H9 (cell line): ENCODE measurements at regions not wholly inside any gene's neighbourhood (a gene's known extent, or its start where the extent isn't known, plus 50 kb on each side); places are given as distances from the start of the nearest gene placed in this dataset.

Experiments used
- DNase-seq: peaks from one replicate; pipeline ENCODE4 v3.0.0-alpha.2; 2017
- H2AFZ ChIP-seq: one replicate; pipeline ENCODE4 v1.6.1; 2013; ENCODE audit warnings: mild to moderate bottlenecking, low read length, control low read depth, moderate library complexity
- H2AK5ac ChIP-seq: 2 replicates; pipeline ENCODE4 v1.6.1; 2013; ENCODE audit warnings: low read length, control low read depth, mixed read lengths; ENCODE audit not compliant: insufficient read length
- H2BK120ac ChIP-seq: one replicate; pipeline ENCODE4 v1.6.1; 2013; ENCODE audit warnings: low read depth, mild to moderate bottlenecking, low read length, control low read depth, inconsistent platforms; ENCODE audit not compliant: poor library complexity, severe bottlenecking
- H2BK12ac ChIP-seq: 2 replicates; pipeline ENCODE4 v1.6.1; 2013; ENCODE audit warnings: low read length, control low read depth, mixed read lengths, low read depth; ENCODE audit not compliant: insufficient read length
- H2BK15ac ChIP-seq: 2 replicates; pipeline ENCODE4 v1.6.1; 2013; ENCODE audit warnings: low read depth, low read length, control low read depth
- H2BK20ac ChIP-seq: one replicate; pipeline ENCODE4 v1.6.1; 2013; ENCODE audit warnings: low read depth, mild to moderate bottlenecking, low read length, control low read depth, inconsistent platforms; ENCODE audit not compliant: poor library complexity, severe bottlenecking
- H2BK5ac ChIP-seq: 2 replicates; pipeline ENCODE4 v1.6.1; 2013; ENCODE audit warnings: low read length, control low read depth, mixed read lengths; ENCODE audit not compliant: insufficient read length
- H3K14ac ChIP-seq: 2 replicates; pipeline ENCODE4 v1.6.1; 2013; ENCODE audit warnings: low read length, control low read depth; ENCODE audit not compliant: insufficient read depth
- H3K18ac ChIP-seq: 2 replicates; pipeline ENCODE4 v1.6.1; 2013; ENCODE audit warnings: low read depth, mild to moderate bottlenecking, mixed read lengths, low read length, control low read depth; ENCODE audit not compliant: insufficient read length
- H3K23ac ChIP-seq: 2 replicates; pipeline ENCODE4 v1.6.1; 2013; ENCODE audit warnings: low read length, control low read depth, mixed read lengths, low read depth; ENCODE audit not compliant: insufficient read length
- H3K23me2 ChIP-seq: 2 replicates; pipeline ENCODE4 v1.6.1; 2013; ENCODE audit warnings: low read depth, mild to moderate bottlenecking, mixed read lengths, low read length, control low read depth; ENCODE audit not compliant: insufficient read length, poor library complexity, severe bottlenecking
- H3K27ac ChIP-seq: 2 replicates; pipeline ENCODE4 v1.5.1; 2013; ENCODE audit warnings: low read length, control low read depth, mixed read lengths, low read depth; ENCODE audit not compliant: insufficient read length
- H3K27me3 ChIP-seq: 2 replicates; pipeline ENCODE4 v1.6.1; 2013; ENCODE audit warnings: low read length, control low read depth, inconsistent platforms; ENCODE audit not compliant: insufficient read depth
- H3K4ac ChIP-seq: 2 replicates; pipeline ENCODE4 v1.6.1; 2013; ENCODE audit warnings: low read depth, mild to moderate bottlenecking, control low read depth, inconsistent platforms, low read length, moderate library complexity
- H3K4me1 ChIP-seq: 2 replicates; pipeline ENCODE4 v1.6.1; 2013; ENCODE audit warnings: low read length, control low read depth, inconsistent platforms; ENCODE audit not compliant: insufficient read depth
- H3K4me2 ChIP-seq: 2 replicates; pipeline ENCODE4 v1.6.1; 2013; ENCODE audit warnings: low read length, control low read depth, mixed read lengths; ENCODE audit not compliant: insufficient read length, insufficient read depth
- H3K56ac ChIP-seq: 2 replicates; pipeline ENCODE4 v1.6.1; 2013; ENCODE audit warnings: low read depth, mild to moderate bottlenecking, mixed read lengths, low read length, control low read depth; ENCODE audit not compliant: insufficient read length
- H3K79me1 ChIP-seq: 2 replicates; pipeline ENCODE4 v1.6.1; 2013; ENCODE audit warnings: low read depth, mild to moderate bottlenecking, moderate library complexity, low read length, control low read depth, inconsistent platforms; ENCODE audit not compliant: insufficient read depth, poor library complexity, severe bottlenecking
- H3K79me2 ChIP-seq: 2 replicates; pipeline ENCODE4 v1.6.1; 2013; ENCODE audit warnings: low read length, control low read depth, inconsistent platforms; ENCODE audit not compliant: insufficient read depth
- H3K9ac ChIP-seq: 2 replicates; pipeline ENCODE4 v1.6.1; 2013; ENCODE audit warnings: low read length, control low read depth, mixed read lengths; ENCODE audit not compliant: insufficient read length; ENCODE audit errors: extremely low read depth
- H3K9me3 ChIP-seq: one replicate; pipeline ENCODE4 v1.6.1; 2013; ENCODE audit warnings: low read depth, low read length, inconsistent platforms; ENCODE audit not compliant: control insufficient read depth
- H3T11ph ChIP-seq: one replicate; pipeline ENCODE4 v1.6.1; 2013; ENCODE audit warnings: mild to moderate bottlenecking, low read length, control low read depth, inconsistent platforms
- H4K20me1 ChIP-seq: one replicate; pipeline ENCODE4 v1.6.1; 2013; ENCODE audit not compliant: control insufficient read depth, insufficient read length, insufficient read depth
- H4K5ac ChIP-seq: 2 replicates; pipeline ENCODE4 v1.6.1; 2013; ENCODE audit warnings: low read depth, mild to moderate bottlenecking, mixed read lengths, low read length, control low read depth; ENCODE audit not compliant: insufficient read length
- H4K8ac ChIP-seq: replicated peaks from 2 replicates; pipeline ENCODE4 v1.6.1; 2013; ENCODE audit warnings: low read length, control low read depth, mixed read lengths, low read depth; ENCODE audit not compliant: insufficient read length
- H4K91ac ChIP-seq: 2 replicates; pipeline ENCODE4 v1.6.1; 2013; ENCODE audit warnings: low read depth, mild to moderate bottlenecking, moderate library complexity, mixed read lengths, low read length, control low read depth; ENCODE audit not compliant: insufficient read length
- H3K27ac Mint-ChIP-seq, 3 experiments: 2 replicates in 2 of 3; 3 replicates in 1 of 3; pipeline ENCODE4 v1.8.0; 2020 to 2021; ENCODE audit warnings: mixed read lengths in 3 of 3, mild to moderate bottlenecking in 1 of 3, moderate library complexity in 1 of 3
- H3K27me3 Mint-ChIP-seq: 2 replicates; pipeline ENCODE4 v1.8.0; 2021; ENCODE audit warnings: low read depth, mild to moderate bottlenecking, moderate library complexity, mixed read lengths
- H3K36me3 Mint-ChIP-seq, 3 experiments: 2 replicates in 2 of 3; 3 replicates in 1 of 3; pipeline ENCODE4 v1.8.0; 2020 to 2021; ENCODE audit warnings: low read depth in 3 of 3, mixed read lengths in 3 of 3; ENCODE audit not compliant: insufficient read depth in 1 of 3
- H3K4me1 Mint-ChIP-seq, 2 experiments: 2 replicates each; pipeline ENCODE4 v1.8.0; 2020; ENCODE audit warnings: mixed read lengths in 2 of 2
- H3K4me3 Mint-ChIP-seq, 2 experiments: 2 replicates in 1 of 2; 3 replicates in 1 of 2; pipeline ENCODE4 v1.8.0; 2020 to 2021; ENCODE audit warnings: mild to moderate bottlenecking in 2 of 2, mixed read lengths in 2 of 2, moderate library complexity in 1 of 2
- H3K9me3 Mint-ChIP-seq, 2 experiments: 2 replicates in 1 of 2; 3 replicates in 1 of 2; pipeline ENCODE4 v1.8.0; 2020; ENCODE audit warnings: mild to moderate bottlenecking in 2 of 2, mixed read lengths in 2 of 2, moderate library complexity in 1 of 2
- TF ChIP-seq, protein P1 (sequence below): fragments of 200-600 bp; sonication (generic); conservative IDR thresholded peaks from 3 replicates; pipeline ENCODE4 v1.8.0; 2021; ENCODE audit warnings: antibody characterized with exemption, mild to moderate bottlenecking

DNA sequence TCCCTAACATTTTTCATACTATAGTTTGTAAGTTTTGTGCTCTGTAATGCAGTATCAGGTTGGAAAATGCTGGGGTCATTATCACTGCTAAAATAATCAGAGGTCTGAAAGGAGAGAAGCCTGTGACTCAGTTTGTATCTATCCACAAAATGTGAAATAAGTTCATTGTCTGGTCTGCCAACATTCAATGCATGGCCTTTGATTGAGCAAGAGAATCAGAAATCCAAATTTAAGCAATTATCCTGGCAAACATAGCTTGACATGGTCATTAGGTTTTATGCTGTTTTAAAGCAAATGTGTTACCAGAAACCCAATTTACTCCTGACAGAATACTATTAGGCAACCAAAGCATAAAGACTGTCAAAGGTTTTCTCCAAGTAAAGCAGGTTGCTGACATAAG, 709.7 kb upstream of the SEMA3D start:
- Histone ChIP-seq H3K79me2 (no peaks in the 10 kb centered on the region), H2BK20ac (no peak overlapping the region), H2AFZ (no peak overlapping the region), H3K4me1 (no peaks in the 10 kb centered on the region), H3K79me1 (no peaks in the 10 kb centered on the region), H3K9me3 (no peaks in the 10 kb centered on the region), H3K23ac (no peak overlapping the region), H2AK5ac (no peak overlapping the region), H3K56ac (no peak overlapping the region), H3K9ac (no peak overlapping the region), H2BK12ac (no peak overlapping the region), H3K18ac (no peak overlapping the region), H4K8ac (no peak overlapping the region), H4K5ac (no peak overlapping the region), H3K27ac (no peak overlapping the region), H2BK15ac (no peak overlapping the region), H3K27me3 (no peaks in the 10 kb centered on the region), H3K14ac (no peak overlapping the region), H3K23me2 (no peaks in the 10 kb centered on the region), H3K4ac (no peak overlapping the region), H3K4me2 (no peak overlapping the region), H2BK5ac (no peak overlapping the region), H4K20me1 (no peaks in the 10 kb centered on the region), H3T11ph (no peak overlapping the region), H2BK120ac (no peak overlapping the region), H4K91ac (no peak overlapping the region)
- H3K27me3 Mint-ChIP-seq: no peaks in the 10 kb centered on the region
- H3K4me3 Mint-ChIP-seq: no peak overlapping the region
- H3K36me3 Mint-ChIP-seq: no peaks in the 10 kb centered on the region
- no peaks in the 10 kb centered on the region for H3K9me3 Mint-ChIP-seq
- DNase-seq: no peak
- H3K27ac Mint-ChIP-seq: no peak overlapping the region
- TF ChIP-seq, protein P1, sequence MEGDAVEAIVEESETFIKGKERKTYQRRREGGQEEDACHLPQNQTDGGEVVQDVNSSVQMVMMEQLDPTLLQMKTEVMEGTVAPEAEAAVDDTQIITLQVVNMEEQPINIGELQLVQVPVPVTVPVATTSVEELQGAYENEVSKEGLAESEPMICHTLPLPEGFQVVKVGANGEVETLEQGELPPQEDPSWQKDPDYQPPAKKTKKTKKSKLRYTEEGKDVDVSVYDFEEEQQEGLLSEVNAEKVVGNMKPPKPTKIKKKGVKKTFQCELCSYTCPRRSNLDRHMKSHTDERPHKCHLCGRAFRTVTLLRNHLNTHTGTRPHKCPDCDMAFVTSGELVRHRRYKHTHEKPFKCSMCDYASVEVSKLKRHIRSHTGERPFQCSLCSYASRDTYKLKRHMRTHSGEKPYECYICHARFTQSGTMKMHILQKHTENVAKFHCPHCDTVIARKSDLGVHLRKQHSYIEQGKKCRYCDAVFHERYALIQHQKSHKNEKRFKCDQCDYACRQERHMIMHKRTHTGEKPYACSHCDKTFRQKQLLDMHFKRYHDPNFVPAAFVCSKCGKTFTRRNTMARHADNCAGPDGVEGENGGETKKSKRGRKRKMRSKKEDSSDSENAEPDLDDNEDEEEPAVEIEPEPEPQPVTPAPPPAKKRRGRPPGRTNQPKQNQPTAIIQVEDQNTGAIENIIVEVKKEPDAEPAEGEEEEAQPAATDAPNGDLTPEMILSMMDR: no peak
- no peaks in the 10 kb centered on the region for H3K4me1 Mint-ChIP-seq
